ENCODE measurements at regions not wholly inside any gene's neighbourhood (a gene's known extent, or its start where the extent isn't known, plus 50 kb on each side); places are given as distances from the start of the nearest gene placed in this dataset.
"Not testable (repeated sequence)": the region's sequence is repeated elsewhere in the genome, so short reads cannot be mapped to it uniquely, and the experiment has no call there.

- H3K9me3 ChIP-seq (ENCODE audit: control insufficient read depth, insufficient read depth, low read length): no peaks in the 10 kb centered on the region
- H3K4me3 ChIP-seq (ENCODE audit: low read length): no peak overlapping the region
- ATAC-seq (no peak), DNase-seq (no peak)
- no peaks in the 10 kb centered on the region for H3K4me1 ChIP-seq (ENCODE audit: control insufficient read depth, insufficient read depth, low read length)
- Mint-ChIP-seq H3K36me3 (no peaks in the 10 kb centered on the region), H3K4me1 (no peaks in the 10 kb centered on the region), H3K4me3 (no peak overlapping the region), H3K9me3 (peaks cover 0 to 2% of the 10 kb centered on the region in 2 donors), H3K27ac (no peak overlapping the region), H3K27me3 (ENCODE audit: low read depth in 2 of 2) (peaks cover 42 to 64% of the 10 kb centered on the region in 2 donors)
- H3K36me3 ChIP-seq (ENCODE audit: control insufficient read depth, insufficient read depth, low read length): no peaks in the 10 kb centered on the region
- no peak for TF ChIP-seq CTCF (IDR thresholded peaks at IDR 0.05)
- intact Hi-C loops (cut with micrococcal nuclease): no loop called here
- WGBS (ENCODE audit: insufficient coverage): 32% methylated on average over 12 of the region's 12 CpGs
- peaks cover 5% of the 10 kb centered on the region for H3K27me3 ChIP-seq (ENCODE audit: control insufficient read depth, insufficient read depth, low read length)
- H3K27ac ChIP-seq (ENCODE audit: low read length): no peak overlapping the region
These were observed 99.6 kb upstream of the PAX2 start for GRCh38 chr10:100645613-100646392.

- 77% methylated on average over 2 of the region's 2 CpGs for WGBS (ENCODE audit: insufficient coverage)
- intact Hi-C loops (cut with micrococcal nuclease): no loop called here
- no peak for TF ChIP-seq CTCF (IDR thresholded peaks at IDR 0.05)
These were observed 97.5 kb upstream of the PAX2 start for GRCh38 chr10:100647928-100648327.

GRCh38 chr10:100650693-100651092 is 94.7 kb upstream of the PAX2 start:
- Mint-ChIP-seq H3K9me3 (peaks cover 0 to 3% of the 10 kb centered on the region in 2 donors), H3K36me3 (no peaks in the 10 kb centered on the region), H3K27ac (no peak overlapping the region), H3K4me3 (no peak overlapping the region), H3K27me3 (ENCODE audit: low read depth in 2 of 2) (peaks cover 54 to 72% of the 10 kb centered on the region in 2 donors), H3K4me1 (peaks cover 16 to 24% of the 10 kb centered on the region in 2 donors)
- ATAC-seq: no peak
- intact Hi-C loops (cut with micrococcal nuclease): no loop called here
- H3K27me3 ChIP-seq (ENCODE audit: control insufficient read depth, insufficient read depth, low read length): peaks cover 29% of the 10 kb centered on the region
- peaks cover 18% of the 10 kb centered on the region for H3K4me1 ChIP-seq (ENCODE audit: control insufficient read depth, insufficient read depth, low read length)
- no peaks in the 10 kb centered on the region for H3K36me3 ChIP-seq (ENCODE audit: control insufficient read depth, insufficient read depth, low read length)
- no peaks in the 10 kb centered on the region for H3K9me3 ChIP-seq (ENCODE audit: control insufficient read depth, insufficient read depth, low read length)
- no peak for DNase-seq
- no peak overlapping the region for H3K4me3 ChIP-seq (ENCODE audit: low read length)
- H3K27ac ChIP-seq (ENCODE audit: low read length): no peak overlapping the region
- TF ChIP-seq CTCF (IDR thresholded peaks at IDR 0.05): no peak
- 86% methylated on average over 7 of the region's 7 CpGs for WGBS (ENCODE audit: insufficient coverage)

More at GRCh38 chr10:100647928-100648327, 97.5 kb upstream of the PAX2 start:
- Histone ChIP-seq H3K36me3 (ENCODE audit: control insufficient read depth, insufficient read depth, low read length) (no peaks in the 10 kb centered on the region), H3K9me3 (ENCODE audit: control insufficient read depth, insufficient read depth, low read length) (no peaks in the 10 kb centered on the region), H3K27me3 (ENCODE audit: control insufficient read depth, insufficient read depth, low read length) (peaks cover 13% of the 10 kb centered on the region), H3K4me3 (ENCODE audit: low read length) (no peak overlapping the region), H3K4me1 (ENCODE audit: control insufficient read depth, insufficient read depth, low read length) (no peaks in the 10 kb centered on the region), H3K27ac (ENCODE audit: low read length) (no peak overlapping the region)
- DNase-seq (no peak), ATAC-seq (no peak)
- Mint-ChIP-seq H3K4me1 (no peaks in the 10 kb centered on the region), H3K27me3 (ENCODE audit: low read depth in 2 of 2) (peaks cover 37 to 56% of the 10 kb centered on the region in 2 donors), H3K36me3 (no peaks in the 10 kb centered on the region), H3K9me3 (peaks cover 0 to 3% of the 10 kb centered on the region in 2 donors), H3K4me3 (no peak overlapping the region), H3K27ac (no peak overlapping the region)

GRCh38 chr10:100651099-100651498 is 94.3 kb upstream of the PAX2 start:
- H3K4me3 Mint-ChIP-seq; H3K36me3 Mint-ChIP-seq; H3K27ac ChIP-seq (ENCODE audit: low read length); H3K4me3 ChIP-seq (ENCODE audit: low read length); H3K27ac Mint-ChIP-seq; ATAC-seq; H3K36me3 ChIP-seq (ENCODE audit: control insufficient read depth, insufficient read depth, low read length); DNase-seq; H3K9me3 ChIP-seq (ENCODE audit: control insufficient read depth, insufficient read depth, low read length); intact Hi-C loops (cut with micrococcal nuclease); H3K9me3 Mint-ChIP-seq: not testable (repeated sequence)
- H3K4me1 ChIP-seq (ENCODE audit: control insufficient read depth, insufficient read depth, low read length): peaks cover 22% of the 10 kb centered on the region
- peaks cover 19 to 28% of the 10 kb centered on the region in 2 donors for H3K4me1 Mint-ChIP-seq
- H3K27me3 Mint-ChIP-seq (ENCODE audit: low read depth in 2 of 2): peaks cover 53 to 72% of the 10 kb centered on the region in 2 donors
- peaks cover 33% of the 10 kb centered on the region for H3K27me3 ChIP-seq (ENCODE audit: control insufficient read depth, insufficient read depth, low read length)
- WGBS (ENCODE audit: insufficient coverage): 84% methylated on average over 3 of the region's 3 CpGs
